NB4 (cell line): ENCODE measurements at regions not wholly inside any gene's neighbourhood (a gene's known extent, or its start where the extent isn't known, plus 50 kb on each side); places are given as distances from the start of the nearest gene placed in this dataset.

ENCODE experiments used
- DNase-seq: peaks from one replicate; pipeline ENCODE4 v3.0.0; 2010; ENCODE audit warnings: low read depth
- H3K4me3 ChIP-seq: one replicate; pipeline ENCODE4 v1.5.1; 2011; ENCODE audit warnings: mild to moderate bottlenecking, low read depth, low read length, moderate library complexity
- CTCF ChIP-seq: IDR thresholded peaks from one replicate; pipeline ENCODE4 v1.5.1; 2012; ENCODE audit warnings: low read depth, low read length
- MAX ChIP-seq: IDR thresholded peaks from 2 replicates; pipeline ENCODE4 v1.6.1; 2011; ENCODE audit warnings: low read depth, low read length
- MYC ChIP-seq: IDR thresholded peaks from 2 replicates; pipeline ENCODE4 v1.6.1; 2011; ENCODE audit warnings: low read depth, low read length
- POLR2A ChIP-seq: IDR thresholded peaks from 2 replicates; pipeline ENCODE4 v1.6.1; 2011; ENCODE audit warnings: mild to moderate bottlenecking; ENCODE audit not compliant: insufficient read length; ENCODE audit errors: extremely low read depth

- H3K4me3 ChIP-seq = no peak overlapping the region
- no peak for DNase-seq
- TF ChIP-seq CTCF (no peak), POLR2A (no peak), MAX (no peak), MYC (no peak)
Measured at GRCh38 chr4:22217480-22217879, 268.9 kb upstream of the KCNIP4 start.

GRCh38 chr4:22216278-22216677 lies 267.7 kb upstream of the KCNIP4 start:
- TF ChIP-seq CTCF = no peak
- no peak for TF ChIP-seq MAX
- no peak for TF ChIP-seq POLR2A
- TF ChIP-seq MYC = no peak
- DNase-seq = no peak
- no peak overlapping the region for H3K4me3 ChIP-seq

GRCh38 chr4:22215084-22215483 lies 266.5 kb upstream of the KCNIP4 start:
- TF ChIP-seq MYC (no peak), MAX (no peak), CTCF (no peak), POLR2A (no peak)
- DNase-seq = no peak
- H3K4me3 ChIP-seq = no peak overlapping the region

GRCh38 chr4:22203711-22204011 lies 255.1 kb upstream of the KCNIP4 start:
- H3K4me3 ChIP-seq = no peak overlapping the region
- TF ChIP-seq MYC (no peak), MAX (no peak), CTCF (no peak), POLR2A (no peak)
- no peak for DNase-seq

GRCh38 chr4:22202975-22203710 lies 254.6 kb upstream of the KCNIP4 start:
- DNase-seq = no peak
- H3K4me3 ChIP-seq = no peak overlapping the region
- no peak for TF ChIP-seq MYC
- no peak for TF ChIP-seq MAX
- TF ChIP-seq POLR2A = no peak

- no peak overlapping the region for H3K4me3 ChIP-seq
- DNase-seq = no peak
- no peak for TF ChIP-seq POLR2A
- no peak for TF ChIP-seq CTCF
- no peak for TF ChIP-seq MAX
- TF ChIP-seq MYC = no peak
Measured at GRCh38 chr4:22202246-22202974, 253.8 kb upstream of the KCNIP4 start.
